Natural killer cell (primary cell): ENCODE measurements at regions not wholly inside any gene's neighbourhood (a gene's known extent, or its start where the extent isn't known, plus 50 kb on each side); places are given as distances from the start of the nearest gene placed in this dataset.

Source experiments
- ATAC-seq, 3 donors: fragments of 150-1000 bp in 2 of 3; fragments of 200-7000 bp in 1 of 3; cut with Tn5 transposase; 1 replicate in 1 of 3; 2 replicates in 2 of 3; pipeline ENCODE4 v1.10.0; 2021; ENCODE audit warnings: mild to moderate bottlenecking in 2 of 3, moderate library complexity in 2 of 3
- DNase-seq, 2 donors: peaks; one replicate each; pipeline versions ENCODE4 v3.0.0 to v3.0.0-alpha.2; 2013 to 2021; ENCODE audit warnings: mixed read lengths in 1 of 2
- H3K27ac ChIP-seq: one replicate; pipeline ENCODE4 v1.5.1; 2013; ENCODE audit warnings: mild to moderate bottlenecking, low read length
- H3K27me3 ChIP-seq: one replicate; pipeline ENCODE4 v1.6.1; 2013; ENCODE audit warnings: low read length; ENCODE audit not compliant: control insufficient read depth, insufficient read depth
- H3K36me3 ChIP-seq: one replicate; pipeline ENCODE4 v1.6.1; 2013; ENCODE audit warnings: low read length; ENCODE audit not compliant: control insufficient read depth, insufficient read depth
- H3K4me1 ChIP-seq: one replicate; pipeline ENCODE4 v1.6.1; 2013; ENCODE audit warnings: low read length; ENCODE audit not compliant: control insufficient read depth, insufficient read depth
- H3K4me3 ChIP-seq: one replicate; pipeline ENCODE4 v1.5.1; 2013; ENCODE audit warnings: low read length
- H3K9me3 ChIP-seq: one replicate; pipeline ENCODE4 v1.6.1; 2013; ENCODE audit warnings: low read length; ENCODE audit not compliant: control insufficient read depth, insufficient read depth
- H3K27ac Mint-ChIP-seq, 2 donors: one replicate each; pipeline ENCODE4 v1.8.0; 2022; ENCODE audit warnings: mild to moderate bottlenecking in 2 of 2, mixed read lengths in 2 of 2, moderate library complexity in 1 of 2
- H3K27me3 Mint-ChIP-seq, 2 donors: one replicate each; pipeline ENCODE4 v1.8.0; 2022; ENCODE audit warnings: low read depth in 2 of 2, mixed read lengths in 2 of 2
- H3K36me3 Mint-ChIP-seq: one replicate; pipeline ENCODE4 v1.8.0; 2022; ENCODE audit warnings: mixed read lengths
- H3K4me1 Mint-ChIP-seq, 2 donors: one replicate each; pipeline ENCODE4 v1.8.0; 2022; ENCODE audit warnings: mixed read lengths in 2 of 2
- H3K4me3 Mint-ChIP-seq: one replicate; pipeline ENCODE4 v1.8.0; 2022; ENCODE audit warnings: mild to moderate bottlenecking, moderate library complexity, mixed read lengths
- H3K9me3 Mint-ChIP-seq, 2 donors: one replicate each; pipeline ENCODE4 v1.8.0; 2022; ENCODE audit warnings: mixed read lengths in 2 of 2
- CTCF ChIP-seq: fragments of 200-600 bp; IDR thresholded peaks from one replicate; pipeline ENCODE4 v1.8.0; 2022; ENCODE audit warnings: antibody characterized with exemption
- WGBS: methylation state at CpG from one replicate; pipeline ENCODE4 v1.1.7; 2013; ENCODE audit warnings: missing lambda C conversion rate; ENCODE audit not compliant: insufficient coverage; 5-methylcytosine and 5-hydroxymethylcytosine counted together
- intact Hi-C: fragments of 100-400 bp; cut with micrococcal nuclease; formaldehyde crosslinking; loops from one replicate; pipeline ENCODE4 v1.14.2; 2022

GRCh38 chr5:74402553-74402952 is 238.0 kb downstream of the ENC1 start:
- no peaks in the 10 kb centered on the region for H3K27me3 Mint-ChIP-seq
- no peaks in the 10 kb centered on the region for H3K36me3 Mint-ChIP-seq
- no peaks in the 10 kb centered on the region for H3K9me3 ChIP-seq
- H3K27ac Mint-ChIP-seq = peak overlapping the region in 1 of 2 donors; percentile 23
- WGBS = 43% methylated on average over 4 of the region's 4 CpGs
- no peaks in the 10 kb centered on the region for H3K36me3 ChIP-seq
- H3K9me3 Mint-ChIP-seq = no peaks in the 10 kb centered on the region
- TF ChIP-seq CTCF = no peak
- intact Hi-C loops = no loop called here
- H3K4me3 Mint-ChIP-seq = peak overlapping the region; percentile 70
- H3K4me1 Mint-ChIP-seq = peaks cover 32% of the 10 kb centered on the region in 2 donors
- no peaks in the 10 kb centered on the region for H3K27me3 ChIP-seq
- DNase-seq (no peak), ATAC-seq (peak in 1 of 3 donors; percentile 25)
- peaks cover 11% of the 10 kb centered on the region for H3K4me1 ChIP-seq
- H3K4me3 ChIP-seq = no peak overlapping the region
- no peak overlapping the region for H3K27ac ChIP-seq

DNA sequence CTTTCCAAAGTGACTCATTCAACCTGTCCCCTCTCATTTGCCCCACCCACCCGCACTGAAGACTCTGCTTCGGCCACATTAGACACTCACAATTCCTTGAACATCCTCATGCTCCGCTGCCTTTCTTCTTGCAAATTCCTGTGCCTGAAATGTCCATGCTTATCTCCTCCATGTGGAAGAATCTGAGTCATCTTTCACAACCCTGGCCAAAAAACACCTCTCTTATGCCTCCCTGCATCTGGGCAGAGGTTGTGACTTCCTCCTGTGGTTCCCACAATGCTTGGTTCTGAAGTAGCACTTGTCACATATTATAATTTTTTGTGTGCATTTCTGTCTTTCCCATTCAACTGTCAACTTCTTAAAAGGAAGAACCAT is 238.6 kb downstream of the ENC1 start:
- 95% methylated on average over 3 of the region's 3 CpGs for WGBS

GRCh38 chr5:74401281-74401945 is 239.1 kb downstream of the ENC1 start:
- H3K4me1 Mint-ChIP-seq = peaks cover 32% of the 10 kb centered on the region in 2 donors
- no peak overlapping the region for H3K4me3 Mint-ChIP-seq
- H3K4me3 ChIP-seq = no peak overlapping the region
- 93% methylated on average over 2 of the region's 2 CpGs for WGBS
- no peaks in the 10 kb centered on the region for H3K36me3 Mint-ChIP-seq
- H3K4me1 ChIP-seq = peaks cover 11% of the 10 kb centered on the region
- H3K27me3 Mint-ChIP-seq = no peaks in the 10 kb centered on the region
- intact Hi-C loops = no loop called here
- no peaks in the 10 kb centered on the region for H3K36me3 ChIP-seq
- no peaks in the 10 kb centered on the region for H3K27me3 ChIP-seq
- H3K9me3 Mint-ChIP-seq = no peaks in the 10 kb centered on the region
- no peaks in the 10 kb centered on the region for H3K9me3 ChIP-seq
- H3K27ac Mint-ChIP-seq = peak overlapping the region in 1 of 2 donors; percentile 16
- no peak overlapping the region for H3K27ac ChIP-seq
- no peak for DNase-seq
- TF ChIP-seq CTCF = no peak
- ATAC-seq = no peak

More for the DNA sequence above, 238.6 kb downstream of the ENC1 start:
- Mint-ChIP-seq H3K27ac (peak overlapping the region in 1 of 2 donors; percentile 23), H3K36me3 (no peaks in the 10 kb centered on the region), H3K4me3 (no peak overlapping the region), H3K4me1 (peaks cover 32% of the 10 kb centered on the region in 2 donors), H3K27me3 (no peaks in the 10 kb centered on the region), H3K9me3 (no peaks in the 10 kb centered on the region)
- H3K27ac ChIP-seq = no peak overlapping the region
- no peak overlapping the region for H3K4me3 ChIP-seq
- TF ChIP-seq CTCF = no peak
- H3K4me1 ChIP-seq = peaks cover 11% of the 10 kb centered on the region
- H3K27me3 ChIP-seq = no peaks in the 10 kb centered on the region
- no peaks in the 10 kb centered on the region for H3K9me3 ChIP-seq
- intact Hi-C loops = no loop called here
- DNase-seq (no peak), ATAC-seq (peak in 2 of 3 donors; percentile 55 to 58)
- no peaks in the 10 kb centered on the region for H3K36me3 ChIP-seq

GRCh38 chr5:74400067-74400466 is 240.5 kb downstream of the ENC1 start:
- TF ChIP-seq CTCF = no peak
- Mint-ChIP-seq H3K9me3 (no peaks in the 10 kb centered on the region), H3K4me3 (no peak overlapping the region), H3K4me1 (peaks cover 32 to 35% of the 10 kb centered on the region in 2 donors), H3K27me3 (no peaks in the 10 kb centered on the region), H3K36me3 (no peaks in the 10 kb centered on the region), H3K27ac (no peak overlapping the region)
- ATAC-seq (no peak), DNase-seq (no peak)
- H3K4me3 ChIP-seq = no peak overlapping the region
- H3K4me1 ChIP-seq = peaks cover 11% of the 10 kb centered on the region
- intact Hi-C loops = no loop called here
- H3K27me3 ChIP-seq = no peaks in the 10 kb centered on the region
- H3K27ac ChIP-seq = no peak overlapping the region
- 97% methylated on average over 2 of the region's 2 CpGs for WGBS
- H3K36me3 ChIP-seq = no peaks in the 10 kb centered on the region
- no peaks in the 10 kb centered on the region for H3K9me3 ChIP-seq
